NCI-H1417 (cell line): ENCODE measurements at regions not wholly inside any gene's neighbourhood (a gene's known extent, or its start where the extent isn't known, plus 50 kb on each side); places are given as distances from the start of the nearest gene placed in this dataset.
A peak's percentile ranks its signal among the peaks of the same experiment; 100 is the strongest.

ENCODE experiments used
- DNase-seq, 3 experiments: peaks; one replicate each; lab custom pipeline; 2025; lab: John Stamatoyannopoulos, UW

DNA sequence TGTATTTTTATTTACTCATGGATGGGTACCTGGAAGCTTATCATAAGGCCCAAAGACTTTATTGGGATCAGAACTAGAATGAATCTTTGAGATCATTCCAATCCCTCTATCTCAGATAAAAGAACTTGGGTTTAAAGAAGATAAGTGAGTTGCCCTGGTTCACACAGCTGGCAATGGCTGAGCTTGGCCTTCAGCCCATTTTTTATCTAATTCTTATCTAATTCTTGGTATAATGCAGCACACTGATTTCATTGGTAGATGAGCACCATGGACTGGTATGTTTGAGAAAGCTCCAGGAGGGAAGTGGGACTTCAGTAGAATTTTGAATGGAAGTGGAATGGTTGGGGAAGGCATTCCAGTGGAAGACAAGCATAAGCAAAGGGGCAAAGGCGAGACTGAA, 558.9 kb downstream of the REEP3 start:
- DNase-seq, result no peak

GRCh38 chr10:64081947-64082482, 560.8 kb downstream of the REEP3 start:
- DNase-seq, result no peak

DNA sequence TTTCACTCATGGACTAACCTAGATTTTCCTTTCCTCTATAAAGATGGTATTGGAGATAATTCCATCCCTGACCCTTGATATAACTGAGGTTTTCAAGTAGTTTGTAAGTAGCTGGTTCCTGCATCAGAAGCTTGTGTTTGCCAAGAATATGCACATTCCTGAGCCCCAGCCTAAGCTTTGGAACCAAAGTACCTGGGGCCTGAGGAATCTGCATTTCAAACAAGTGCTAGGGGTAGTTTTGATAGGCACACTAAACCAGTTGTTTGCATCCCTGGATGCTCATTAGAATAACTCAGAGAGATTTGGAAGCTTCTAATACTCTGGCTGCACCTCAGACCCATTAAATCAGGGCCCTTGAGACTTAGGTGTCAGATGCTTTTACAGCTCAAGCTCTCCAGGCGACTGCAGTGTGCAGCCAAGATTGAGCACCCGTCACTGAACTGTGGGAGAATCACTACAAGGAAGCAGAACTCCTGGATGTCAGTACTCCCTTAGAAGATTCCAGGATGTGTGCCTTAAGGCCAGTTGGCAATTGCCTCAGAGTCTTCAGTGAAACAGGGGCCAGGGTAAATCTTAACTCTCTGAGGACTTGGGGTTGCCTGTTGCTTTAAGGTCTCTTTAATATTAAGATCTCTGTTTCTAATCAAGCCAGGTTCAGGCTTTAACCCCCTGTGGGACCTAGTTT, 565.0 kb downstream of the REEP3 start:
- no peak for DNase-seq

- DNase-seq, result no peak
These were observed 568.4 kb downstream of the REEP3 start for GRCh38 chr10:64089648-64090047.

DNA sequence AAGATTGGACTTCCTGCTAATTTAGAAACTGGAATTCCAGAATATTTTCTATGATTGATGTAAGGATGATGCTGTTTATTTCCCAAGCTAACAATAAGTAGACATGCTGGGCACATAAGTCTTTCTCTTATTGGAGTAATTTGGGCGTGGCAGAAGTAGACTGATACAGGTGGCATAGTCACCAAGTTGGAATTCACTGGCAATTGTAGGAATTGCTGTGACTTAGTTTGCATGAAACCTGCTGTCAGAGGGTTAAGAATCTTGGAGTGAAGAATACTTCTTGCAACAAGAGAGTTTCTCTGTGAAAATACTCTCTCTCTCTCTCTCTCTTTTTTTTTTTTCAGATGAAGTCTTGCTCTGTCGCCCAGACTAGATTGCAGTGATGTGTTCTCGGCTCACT, 569.7 kb downstream of the REEP3 start:
- no peak for DNase-seq

DNA sequence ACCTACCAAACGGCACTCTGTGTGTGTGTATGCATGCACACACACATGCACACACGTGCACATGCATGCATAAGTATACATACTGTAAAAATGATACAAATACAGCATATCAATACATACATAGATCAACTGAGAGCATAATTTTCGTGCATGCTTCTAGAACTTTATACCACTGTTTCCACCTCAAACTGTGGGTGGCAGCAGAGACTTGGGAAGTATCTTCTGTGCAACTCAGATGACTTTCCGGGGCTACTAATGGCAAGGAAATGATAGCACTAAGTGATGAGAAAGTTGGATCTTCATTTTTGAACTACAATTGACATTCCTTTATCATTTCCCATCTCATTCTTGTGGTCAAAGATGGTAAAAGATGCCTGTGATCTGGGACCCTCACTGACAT, 570.7 kb downstream of the REEP3 start:
- peak in 1 of 3 experiments; percentile 18 for DNase-seq

GRCh38 chr10:64093304-64093703, 572.1 kb downstream of the REEP3 start:
- DNase-seq, result peak in 1 of 3 experiments; percentile 7

- no peak for DNase-seq
These were observed 572.8 kb downstream of the REEP3 start for GRCh38 chr10:64093946-64094535.

DNA sequence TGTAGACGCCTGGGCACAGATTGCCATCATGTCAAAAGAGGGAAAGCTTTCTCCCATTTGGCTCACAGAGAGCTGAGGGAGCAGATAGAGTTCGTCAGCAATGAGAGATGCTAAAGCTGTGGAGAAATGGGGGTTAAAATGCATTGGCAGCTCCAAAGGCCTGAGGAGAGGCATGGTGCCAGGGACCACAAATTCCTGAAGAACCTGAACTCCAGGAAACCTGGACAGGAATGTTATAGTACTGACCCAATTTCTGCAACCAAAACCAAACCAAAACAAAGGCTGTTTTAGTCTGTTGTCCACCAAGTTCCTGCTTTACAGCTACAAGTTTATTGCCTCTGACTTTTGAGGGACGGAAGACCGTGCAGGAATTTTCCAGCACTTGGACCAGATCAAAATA, 575.7 kb downstream of the REEP3 start:
- DNase-seq, result no peak

DNA sequence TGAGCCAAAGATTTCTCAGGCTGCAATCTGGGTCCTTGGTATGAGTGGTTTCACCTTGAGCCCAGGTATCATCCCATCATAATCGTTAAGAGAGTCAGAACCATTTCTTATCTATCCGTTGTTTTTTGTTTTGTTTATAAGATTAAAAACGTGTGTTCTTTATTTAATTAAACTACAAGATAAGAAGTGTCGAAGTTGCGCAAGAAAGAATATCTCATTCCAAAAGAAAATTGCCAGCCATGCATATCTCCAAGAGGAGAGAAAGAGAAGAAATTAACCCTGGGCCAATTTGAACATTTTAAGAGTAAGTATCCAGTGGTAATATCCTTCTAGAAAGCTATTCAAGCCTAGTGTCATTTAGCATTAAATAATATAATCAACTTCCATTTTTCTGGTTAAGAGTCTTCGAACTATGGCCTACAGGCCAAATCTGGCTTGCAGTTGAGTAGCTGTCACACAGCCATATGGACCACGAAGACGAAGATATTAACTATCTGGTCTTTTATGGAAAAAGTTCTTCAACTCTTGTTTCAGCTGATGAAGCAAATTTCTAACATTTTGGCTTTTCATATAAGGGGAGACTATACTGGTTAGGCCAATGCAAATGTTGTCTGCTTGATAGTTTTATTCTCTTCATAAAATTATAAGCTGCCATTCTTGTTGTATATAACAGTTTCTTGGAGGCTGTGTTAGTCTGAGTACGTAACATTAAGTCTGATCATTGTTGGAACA, 576.4 kb downstream of the REEP3 start:
- no peak for DNase-seq

GRCh38 chr10:64098994-64099393, 577.8 kb downstream of the REEP3 start:
- no peak for DNase-seq

- DNase-seq, result no peak
These were observed 580.5 kb downstream of the REEP3 start for GRCh38 chr10:64101606-64102263.

DNA sequence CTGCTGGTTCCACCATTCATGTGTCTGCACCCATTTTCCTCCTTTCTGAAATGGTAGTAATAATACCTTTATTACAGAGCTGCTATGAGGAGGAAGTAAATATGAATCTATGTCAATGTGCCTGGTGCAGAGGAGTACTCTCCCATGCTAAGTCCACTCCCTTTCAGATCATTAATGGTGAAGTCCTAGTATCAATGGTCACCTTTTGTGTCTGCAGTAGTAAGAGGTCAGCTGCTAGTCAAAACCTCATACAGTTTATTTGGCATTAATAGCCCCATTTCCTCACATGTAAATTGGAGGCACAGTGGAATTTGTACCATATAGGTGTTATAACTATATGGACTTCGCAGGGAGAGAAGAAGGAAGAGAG, 581.0 kb downstream of the REEP3 start:
- no peak for DNase-seq

DNA sequence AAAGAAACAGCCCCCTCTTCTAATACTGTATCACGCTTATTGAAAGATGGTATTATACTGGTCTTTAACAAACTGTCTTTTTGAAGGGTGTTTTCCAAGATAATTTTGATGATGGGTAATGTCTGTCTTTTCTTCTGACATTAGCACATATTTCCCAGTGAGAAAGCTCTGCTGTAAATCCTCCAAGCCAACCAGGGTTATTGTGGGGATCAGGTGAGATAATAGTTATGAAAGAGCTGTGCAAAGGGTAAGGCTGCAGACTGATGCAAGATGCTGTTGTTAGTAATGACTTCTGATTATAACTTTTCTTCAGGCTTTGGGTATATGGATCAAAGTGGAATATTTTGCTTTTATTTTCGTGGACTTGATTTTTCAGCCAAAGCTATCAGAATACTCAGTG, 581.7 kb downstream of the REEP3 start:
- DNase-seq, result no peak

DNA sequence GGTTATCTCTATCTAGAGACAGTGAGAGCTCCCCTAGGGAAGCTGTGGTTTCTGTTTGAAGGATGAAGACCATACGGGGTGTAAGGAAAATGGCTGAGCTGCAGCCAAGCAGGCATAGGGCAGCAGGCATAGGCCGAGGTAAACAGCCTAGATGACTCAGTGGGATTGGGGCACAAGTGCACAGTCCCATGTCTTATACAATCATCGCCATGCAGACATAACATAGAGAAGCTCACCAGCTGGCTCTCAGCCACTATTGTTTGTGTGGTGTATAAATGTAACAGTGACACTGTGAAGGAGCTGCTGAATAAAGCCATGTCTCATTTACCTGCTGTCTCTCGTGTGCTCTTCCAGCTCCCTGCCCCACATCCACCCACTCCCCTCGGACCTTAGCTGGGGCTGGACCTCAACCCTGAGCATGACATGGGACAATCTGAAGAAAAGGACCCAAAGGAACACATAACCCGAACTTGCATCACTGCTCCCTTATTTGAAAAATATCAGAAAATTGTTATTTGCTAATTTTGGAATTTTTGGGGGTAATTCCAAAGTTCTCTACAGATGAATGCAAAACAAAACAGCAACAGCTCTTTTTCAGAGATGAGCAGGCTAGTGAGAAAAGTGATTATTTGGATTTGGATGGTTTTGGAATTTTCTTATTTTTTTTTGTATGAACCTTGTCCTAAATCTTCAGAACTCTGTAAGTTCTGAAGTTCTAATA, 582.7 kb downstream of the REEP3 start:
- DNase-seq, result no peak

GRCh38 chr10:64109926-64110495, 588.8 kb downstream of the REEP3 start:
- DNase-seq, result no peak

DNA sequence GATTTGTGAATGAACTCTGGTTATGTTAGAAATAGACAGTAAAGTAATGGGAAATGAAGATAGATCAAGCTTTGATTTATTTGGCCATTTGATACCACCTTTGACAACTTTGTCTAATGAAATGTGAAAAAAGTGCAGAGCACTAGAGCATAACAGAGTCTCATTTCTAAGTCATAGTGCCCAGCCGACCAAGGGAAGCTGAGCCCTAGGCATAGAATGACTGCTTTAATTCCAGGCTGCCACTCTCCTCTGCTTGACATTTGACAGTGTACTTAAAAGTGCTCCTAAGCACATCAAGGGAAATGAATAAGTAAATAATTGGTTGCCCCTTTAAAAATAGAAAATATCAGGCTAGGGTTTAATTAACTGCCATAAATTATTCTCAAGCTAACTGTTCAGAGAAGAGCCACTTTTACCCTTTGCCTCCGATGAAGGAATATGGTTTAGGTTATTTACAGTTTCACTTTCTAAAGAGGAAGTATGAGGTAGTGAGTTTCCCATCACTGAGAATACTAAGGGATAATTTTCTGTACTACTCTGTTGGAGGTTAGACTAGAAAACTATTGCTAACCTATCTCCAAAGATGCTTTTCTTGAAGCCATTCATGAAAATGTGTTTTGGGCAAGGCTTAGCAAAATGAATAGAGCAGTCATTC, 591.6 kb downstream of the REEP3 start:
- peak in 2 of 3 experiments; percentile 7 to 67 for DNase-seq

GRCh38 chr10:64113375-64113774, 592.2 kb downstream of the REEP3 start:
- peak in 2 of 3 experiments; percentile 3 to 48 for DNase-seq

- DNase-seq, result no peak
These were observed 592.6 kb downstream of the REEP3 start for GRCh38 chr10:64113792-64114191.

- peak in 1 of 3 experiments; percentile 11 for DNase-seq
These were observed 594.3 kb downstream of the REEP3 start for GRCh38 chr10:64115471-64115870.
